Thyroid gland (tissue), 4 donors: ENCODE measurements at regions not wholly inside any gene's neighbourhood (a gene's known extent, or its start where the extent isn't known, plus 50 kb on each side); places are given as distances from the start of the nearest gene placed in this dataset.

Source experiments
- DNase-seq, 2 donors: peaks; one replicate each; pipeline ENCODE4 v3.0.0-alpha.2; 2019
- H3K27ac ChIP-seq, 3 donors: fragments of 200-600 bp; sonication (generic); 1 replicate in 2 of 3; 2 replicates in 1 of 3; pipeline ENCODE4 v1.5.1; 2016 to 2019; ENCODE audit warnings: mild to moderate bottlenecking in 1 of 3, moderate library complexity in 1 of 3
- H3K27me3 ChIP-seq: fragments of 200-600 bp; sonication (generic); one replicate; pipeline ENCODE4 v1.5.1; 2019
- H3K36me3 ChIP-seq, 2 donors: fragments of 200-600 bp; sonication (generic); one replicate each; pipeline ENCODE4 v1.5.1; 2016 to 2019
- H3K4me1 ChIP-seq, 2 donors: fragments of 200-600 bp; sonication (generic); one replicate each; pipeline ENCODE4 v1.5.1; 2017 to 2019
- H3K4me3 ChIP-seq, 3 donors: fragments of 200-600 bp; sonication (generic); replicated peaks in 1 of 3; 1 replicate in 2 of 3; 2 replicates in 1 of 3; pipeline ENCODE4 v1.5.1; 2016; ENCODE audit warnings: mild to moderate bottlenecking in 1 of 3
- H3K9me3 ChIP-seq: fragments of 200-600 bp; sonication (generic); one replicate; pipeline ENCODE4 v1.5.1; 2017
- POLR2A ChIP-seq, 2 donors: fragments of 450-650 bp; IDR thresholded peaks; one replicate each; pipeline ENCODE4 v1.6.1; 2017; ENCODE audit warnings: antibody characterized with exemption in 2 of 2, mild to moderate bottlenecking in 2 of 2, moderate library complexity in 1 of 2
- WGBS, 2 donors: methylation state at CpG; one replicate each; pipeline ENCODE4 v1.1.5; 2017; 5-methylcytosine and 5-hydroxymethylcytosine counted together
- intact Hi-C: fragments of 100-400 bp; cut with DNase I; formaldehyde crosslinking; loops from one replicate; pipeline ENCODE4 v1.15.1; 2023
- TF ChIP-seq, protein P1 (sequence below), 6 experiments: fragments of 200-600 bp in 3 of 6; fragments of 450-650 bp in 3 of 6; sonication (generic) in 3 of 6; IDR thresholded peaks; one replicate each; pipeline ENCODE4 v1.5.1; 2016 to 2019; ENCODE audit warnings: antibody characterized with exemption in 6 of 6, mild to moderate bottlenecking in 2 of 6, inconsistent platforms in 1 of 6, moderate library complexity in 1 of 6

DNA sequence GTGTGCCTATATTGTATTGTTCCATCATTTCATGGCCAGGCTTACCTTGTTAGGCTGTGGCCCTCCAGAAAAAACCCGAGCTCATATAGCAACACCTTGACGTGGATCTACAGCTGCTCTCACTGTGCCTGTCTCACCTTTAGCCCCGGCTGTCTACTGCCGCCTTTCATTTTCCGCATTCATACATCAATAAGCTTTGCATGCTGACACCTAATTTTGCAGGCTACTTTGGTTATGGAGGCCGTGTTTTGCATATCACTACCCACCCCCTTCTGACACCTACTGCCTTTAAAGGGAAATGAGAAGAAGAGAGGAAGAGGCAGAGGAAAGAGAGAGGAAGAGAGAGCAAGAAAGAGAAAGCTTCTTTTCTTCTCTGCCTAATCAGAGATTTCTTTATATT, 702.9 kb downstream of the BCL11A start:
- no peak for DNase-seq
- WGBS, 2 donors, result 84 to 86% methylated on average over 6 of the region's 6 CpGs
- Histone ChIP-seq H3K4me1 (no peaks in the 10 kb centered on the region), H3K4me3 (no peak overlapping the region), H3K27me3 (no peaks in the 10 kb centered on the region), H3K27ac (no peak overlapping the region), H3K36me3 (no peaks in the 10 kb centered on the region), H3K9me3 (no peaks in the 10 kb centered on the region)
- no peak for TF ChIP-seq POLR2A (IDR thresholded peaks at IDR 0.05)
- TF ChIP-seq, protein P1, sequence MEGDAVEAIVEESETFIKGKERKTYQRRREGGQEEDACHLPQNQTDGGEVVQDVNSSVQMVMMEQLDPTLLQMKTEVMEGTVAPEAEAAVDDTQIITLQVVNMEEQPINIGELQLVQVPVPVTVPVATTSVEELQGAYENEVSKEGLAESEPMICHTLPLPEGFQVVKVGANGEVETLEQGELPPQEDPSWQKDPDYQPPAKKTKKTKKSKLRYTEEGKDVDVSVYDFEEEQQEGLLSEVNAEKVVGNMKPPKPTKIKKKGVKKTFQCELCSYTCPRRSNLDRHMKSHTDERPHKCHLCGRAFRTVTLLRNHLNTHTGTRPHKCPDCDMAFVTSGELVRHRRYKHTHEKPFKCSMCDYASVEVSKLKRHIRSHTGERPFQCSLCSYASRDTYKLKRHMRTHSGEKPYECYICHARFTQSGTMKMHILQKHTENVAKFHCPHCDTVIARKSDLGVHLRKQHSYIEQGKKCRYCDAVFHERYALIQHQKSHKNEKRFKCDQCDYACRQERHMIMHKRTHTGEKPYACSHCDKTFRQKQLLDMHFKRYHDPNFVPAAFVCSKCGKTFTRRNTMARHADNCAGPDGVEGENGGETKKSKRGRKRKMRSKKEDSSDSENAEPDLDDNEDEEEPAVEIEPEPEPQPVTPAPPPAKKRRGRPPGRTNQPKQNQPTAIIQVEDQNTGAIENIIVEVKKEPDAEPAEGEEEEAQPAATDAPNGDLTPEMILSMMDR (IDR thresholded peaks at IDR 0.05), result no peak
- intact Hi-C loops, result no loop called here

- H3K27me3 ChIP-seq, result no peaks in the 10 kb centered on the region
- 90 to 94% methylated on average over 3 of the region's 3 CpGs for WGBS, 2 donors
These were observed 719.5 kb downstream of the BCL11A start for GRCh38 chr2:59833941-59834340.

GRCh38 chr2:59830601-59831000, 722.9 kb downstream of the BCL11A start:
- no peak for DNase-seq
- H3K4me1 ChIP-seq, result no peaks in the 10 kb centered on the region
- H3K27me3 ChIP-seq, result no peaks in the 10 kb centered on the region
- whole genome bisulfite sequencing, 2 donors, result 45 to 57% methylated on average over 6 of the region's 6 CpGs
- intact Hi-C loops, result no loop called here
- TF ChIP-seq, protein P1 (IDR thresholded peaks at IDR 0.05), result no peak
- TF ChIP-seq POLR2A (IDR thresholded peaks at IDR 0.05), result no peak
- H3K9me3 ChIP-seq, result no peaks in the 10 kb centered on the region
- H3K36me3 ChIP-seq, result no peaks in the 10 kb centered on the region
- H3K4me3 ChIP-seq, result no peak overlapping the region
- no peak overlapping the region for H3K27ac ChIP-seq

More at GRCh38 chr2:59833941-59834340, 719.5 kb downstream of the BCL11A start:
- Histone ChIP-seq H3K4me3 (no peak overlapping the region), H3K27ac (no peak overlapping the region), H3K36me3 (no peaks in the 10 kb centered on the region), H3K9me3 (no peaks in the 10 kb centered on the region), H3K4me1 (no peaks in the 10 kb centered on the region)
- DNase-seq, result no peak
- intact Hi-C loops, result no loop called here
- TF ChIP-seq POLR2A (IDR thresholded peaks at IDR 0.05), result no peak
- TF ChIP-seq, protein P1 (IDR thresholded peaks at IDR 0.05), result no peak

DNA sequence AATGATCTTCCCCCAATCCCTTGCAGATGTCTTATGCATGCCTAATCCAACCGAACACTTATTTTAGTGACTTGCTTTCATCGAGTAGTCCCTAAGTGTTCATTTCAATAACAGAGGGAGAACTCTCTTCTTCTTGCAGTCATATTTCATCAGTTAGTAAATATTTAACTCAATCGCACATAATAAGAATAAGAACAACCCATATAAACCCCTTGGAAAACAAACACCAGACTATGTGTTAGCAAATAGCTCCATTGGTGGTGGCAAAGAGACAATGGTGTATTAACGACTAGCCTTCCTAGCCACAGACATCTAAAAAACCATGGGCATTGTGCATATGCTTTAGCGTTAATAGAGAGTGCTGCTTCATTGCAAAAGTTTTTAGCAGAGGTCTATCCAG, 725.8 kb downstream of the BCL11A start:
- 92 to 97% methylated on average over 5 of the region's 5 CpGs for WGBS, 2 donors
- H3K27me3 ChIP-seq, result no peaks in the 10 kb centered on the region
- TF ChIP-seq POLR2A (IDR thresholded peaks at IDR 0.05), result no peak
- TF ChIP-seq, protein P1 (IDR thresholded peaks at IDR 0.05), result no peak
- no peak overlapping the region for H3K4me3 ChIP-seq
- DNase-seq, result no peak
- no peaks in the 10 kb centered on the region for H3K36me3 ChIP-seq
- no peaks in the 10 kb centered on the region for H3K4me1 ChIP-seq
- no peaks in the 10 kb centered on the region for H3K9me3 ChIP-seq
- no peak overlapping the region for H3K27ac ChIP-seq
- intact Hi-C loops, result no loop called here

- Histone ChIP-seq H3K4me1 (no peaks in the 10 kb centered on the region), H3K9me3 (no peaks in the 10 kb centered on the region), H3K27ac (no peak overlapping the region), H3K4me3 (no peak overlapping the region), H3K27me3 (no peaks in the 10 kb centered on the region), H3K36me3 (no peaks in the 10 kb centered on the region)
- intact Hi-C loops, result no loop called here
- TF ChIP-seq, protein P1 (IDR thresholded peaks at IDR 0.05), result no peak
- no peak for TF ChIP-seq POLR2A (IDR thresholded peaks at IDR 0.05)
- WGBS, 2 donors, result 91 to 92% methylated on average over 2 of the region's 2 CpGs
- DNase-seq, result no peak
These were observed 727.3 kb downstream of the BCL11A start for GRCh38 chr2:59826177-59826576.
